Choroid plexus epithelial cell (primary cell): ENCODE measurements at regions not wholly inside any gene's neighbourhood (a gene's known extent, or its start where the extent isn't known, plus 50 kb on each side); places are given as distances from the start of the nearest gene placed in this dataset.

Experiments used
- DNase-seq: peaks from one replicate; pipeline ENCODE4 v3.0.0-alpha.2; 2010; ENCODE audit warnings: low read depth
- H3K4me3 ChIP-seq: 2 replicates; pipeline ENCODE4 v1.5.1; 2011; ENCODE audit warnings: low read depth, mild to moderate bottlenecking, control low read depth, low read length, moderate library complexity
- TF ChIP-seq, protein P1 (sequence below): conservative IDR thresholded peaks from 2 replicates; pipeline ENCODE4 v1.5.1; 2011; ENCODE audit warnings: low read depth, mild to moderate bottlenecking, control low read depth, inconsistent platforms, low read length, moderate library complexity

DNA sequence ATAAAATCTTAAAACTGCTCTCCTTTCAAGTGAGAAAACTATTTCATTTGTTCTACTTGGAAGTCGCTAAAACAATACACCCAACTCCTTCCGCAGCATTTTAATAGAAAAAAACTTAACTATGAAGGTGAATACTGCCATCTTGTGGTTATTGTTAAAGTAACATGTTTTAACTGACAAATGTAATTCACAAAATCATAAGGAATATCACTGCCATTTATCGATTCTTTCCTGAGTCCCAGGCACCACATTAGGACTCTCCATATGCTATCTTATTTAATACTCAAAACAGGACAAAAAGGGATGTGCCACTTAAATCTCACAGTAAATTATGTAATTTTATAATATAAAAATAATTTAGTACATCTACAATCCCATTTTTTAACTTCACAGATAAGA, 130.5 kb upstream of the ITGA1 start:
- peak; percentile 74 for DNase-seq
- no peak overlapping the region for H3K4me3 ChIP-seq
- TF ChIP-seq, protein P1, sequence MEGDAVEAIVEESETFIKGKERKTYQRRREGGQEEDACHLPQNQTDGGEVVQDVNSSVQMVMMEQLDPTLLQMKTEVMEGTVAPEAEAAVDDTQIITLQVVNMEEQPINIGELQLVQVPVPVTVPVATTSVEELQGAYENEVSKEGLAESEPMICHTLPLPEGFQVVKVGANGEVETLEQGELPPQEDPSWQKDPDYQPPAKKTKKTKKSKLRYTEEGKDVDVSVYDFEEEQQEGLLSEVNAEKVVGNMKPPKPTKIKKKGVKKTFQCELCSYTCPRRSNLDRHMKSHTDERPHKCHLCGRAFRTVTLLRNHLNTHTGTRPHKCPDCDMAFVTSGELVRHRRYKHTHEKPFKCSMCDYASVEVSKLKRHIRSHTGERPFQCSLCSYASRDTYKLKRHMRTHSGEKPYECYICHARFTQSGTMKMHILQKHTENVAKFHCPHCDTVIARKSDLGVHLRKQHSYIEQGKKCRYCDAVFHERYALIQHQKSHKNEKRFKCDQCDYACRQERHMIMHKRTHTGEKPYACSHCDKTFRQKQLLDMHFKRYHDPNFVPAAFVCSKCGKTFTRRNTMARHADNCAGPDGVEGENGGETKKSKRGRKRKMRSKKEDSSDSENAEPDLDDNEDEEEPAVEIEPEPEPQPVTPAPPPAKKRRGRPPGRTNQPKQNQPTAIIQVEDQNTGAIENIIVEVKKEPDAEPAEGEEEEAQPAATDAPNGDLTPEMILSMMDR: peak; percentile 46

DNA sequence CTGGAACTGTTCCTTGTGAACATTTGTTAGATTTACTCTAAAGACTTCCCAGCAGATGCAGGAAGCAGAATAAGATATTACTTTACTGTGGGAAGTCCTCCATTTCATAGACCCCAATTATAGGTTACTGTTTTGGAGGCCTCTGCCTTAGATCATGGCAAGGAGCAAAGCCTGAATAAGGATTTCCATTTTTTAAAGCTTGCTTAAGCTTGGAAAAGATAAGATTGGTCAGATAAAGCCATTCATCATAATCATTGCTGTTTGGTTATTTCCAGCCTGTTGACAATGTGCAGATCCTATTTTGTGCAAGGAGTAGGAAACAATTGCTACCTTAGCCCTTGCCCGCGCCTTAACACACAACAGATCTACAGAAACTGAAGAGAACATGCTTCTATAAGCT, 129.5 kb upstream of the ITGA1 start:
- no peak overlapping the region for H3K4me3 ChIP-seq
- TF ChIP-seq, protein P1: no peak
- no peak for DNase-seq

DNA sequence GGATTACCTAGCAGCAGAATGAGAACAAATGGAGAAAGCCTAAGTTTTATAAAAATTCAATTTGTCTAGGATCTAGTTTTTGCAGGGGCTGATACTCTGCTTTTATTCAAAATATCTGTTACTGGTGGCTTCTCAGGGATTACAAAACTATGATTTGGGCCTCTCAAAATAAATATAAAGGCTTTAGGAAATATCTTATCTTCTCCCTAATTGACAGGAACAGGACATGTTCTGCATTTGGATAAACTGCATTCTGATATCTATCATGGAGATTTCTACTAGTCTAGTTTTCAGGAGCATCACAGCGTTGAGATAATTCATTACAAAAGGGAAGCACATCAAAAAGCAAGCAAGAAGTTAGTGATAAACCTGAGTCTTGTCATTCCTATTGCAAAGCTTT, 127.1 kb upstream of the ITGA1 start:
- no peak overlapping the region for H3K4me3 ChIP-seq
- DNase-seq: no peak
- TF ChIP-seq, protein P1: no peak

DNA sequence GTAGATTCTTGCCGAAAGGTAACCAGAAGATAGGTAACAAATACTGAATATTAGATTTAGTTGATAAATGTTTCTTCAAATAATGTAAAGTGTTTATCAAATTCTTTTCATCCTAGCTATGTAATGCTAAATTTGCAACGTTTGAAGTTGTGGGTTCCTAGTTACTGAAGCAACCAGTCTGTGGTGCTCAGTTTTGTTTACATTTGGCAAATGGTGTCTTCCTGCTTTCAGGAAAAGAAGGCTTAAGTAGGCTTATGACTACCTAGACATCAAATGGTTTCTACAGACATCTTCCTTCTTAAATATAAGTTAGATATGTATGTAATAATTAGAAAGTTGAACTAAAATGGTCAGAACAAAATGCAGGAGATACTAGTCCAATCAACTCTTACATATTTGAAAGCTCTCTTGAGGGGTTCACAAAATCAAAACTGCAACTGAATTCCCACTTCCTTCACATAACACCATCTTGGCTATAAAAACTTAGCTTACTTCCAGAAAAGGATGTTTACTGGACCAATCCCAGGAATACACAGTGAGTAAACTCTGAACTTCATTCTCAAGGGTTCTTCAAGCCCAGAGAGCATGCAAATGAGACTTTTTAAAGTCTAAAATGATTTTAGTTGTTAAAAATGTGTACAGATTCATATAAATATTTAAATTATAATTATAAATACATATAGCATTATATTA, 125.7 kb upstream of the ITGA1 start:
- DNase-seq: peak; percentile 33
- TF ChIP-seq, protein P1: no peak
- H3K4me3 ChIP-seq: no peak overlapping the region

DNA sequence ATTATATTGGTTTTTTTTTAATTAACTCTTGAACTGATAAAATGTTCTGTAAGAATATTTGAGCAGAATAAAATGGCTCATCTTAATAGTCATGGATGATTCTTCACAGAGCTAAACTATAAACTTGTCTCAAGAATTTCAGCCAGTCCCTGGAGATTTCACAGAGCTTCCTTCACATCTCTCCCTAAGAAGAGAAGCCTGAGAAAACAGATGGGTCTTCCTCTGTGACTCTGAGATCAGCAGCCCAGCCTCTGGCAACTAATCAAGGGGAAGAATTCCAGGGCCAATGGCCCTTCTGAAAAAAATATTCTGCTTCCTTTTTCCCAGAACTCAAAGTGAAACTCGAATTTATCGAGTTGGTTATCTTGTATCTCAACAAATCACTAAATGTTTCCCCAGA, 122.2 kb upstream of the ITGA1 start:
- TF ChIP-seq, protein P1: no peak
- no peak overlapping the region for H3K4me3 ChIP-seq
- peak; percentile 74 for DNase-seq

DNA sequence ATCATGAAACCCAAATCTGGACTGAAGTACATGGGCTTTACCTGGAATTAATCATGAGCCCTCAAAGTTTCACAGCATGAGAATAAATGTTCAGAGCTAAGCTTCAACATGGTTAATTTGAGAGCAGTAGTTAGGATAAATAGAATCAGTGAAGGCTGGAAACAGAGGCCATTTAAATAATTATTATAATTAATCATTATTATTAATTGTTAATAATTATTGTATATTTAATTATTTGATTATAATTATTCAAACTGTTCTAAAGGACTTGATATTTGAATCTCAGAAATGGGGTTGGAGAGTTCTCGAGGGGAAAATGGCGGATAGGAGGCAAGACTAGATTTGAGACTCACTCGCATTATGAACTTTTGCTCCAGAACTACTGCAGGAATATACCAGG, 119.6 kb upstream of the ITGA1 start:
- no peak overlapping the region for H3K4me3 ChIP-seq
- TF ChIP-seq, protein P1: no peak
- no peak for DNase-seq

DNA sequence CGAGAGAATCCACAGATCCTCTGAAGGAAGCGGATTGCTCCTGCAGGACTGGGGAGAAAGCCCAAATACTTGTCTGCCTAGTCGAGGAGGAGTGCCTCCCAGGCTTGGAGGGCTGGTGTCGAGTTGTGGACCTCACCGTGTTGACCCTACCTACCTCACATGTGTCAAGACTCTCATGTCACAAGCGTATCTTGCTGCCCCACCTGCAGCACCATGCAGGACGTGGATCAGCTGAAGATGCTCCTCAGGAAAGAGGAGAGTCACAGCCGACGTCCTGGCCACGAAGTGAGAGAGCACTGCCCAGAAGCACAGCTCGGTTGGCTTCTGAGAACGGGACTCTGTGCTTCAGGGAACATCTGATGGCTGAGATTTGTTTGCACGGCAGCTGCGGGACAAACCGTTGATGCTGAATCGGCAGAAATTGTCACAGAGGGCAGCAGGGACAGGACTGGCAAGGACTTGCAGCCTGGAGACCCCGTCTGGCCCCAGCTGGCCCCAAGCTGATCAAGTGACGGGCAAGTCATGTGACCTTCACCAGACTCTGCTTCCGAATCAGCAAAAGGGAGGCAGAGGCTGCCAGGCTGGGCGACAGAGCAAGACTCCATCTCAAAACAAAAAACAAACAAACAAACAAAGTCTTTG, 119.1 kb upstream of the ITGA1 start:
- TF ChIP-seq, protein P1: no peak
- DNase-seq: no peak
- H3K4me3 ChIP-seq: no peak overlapping the region
